Inflammatory macrophage treated with lipopolysaccharide for 1 hour (primary cell): ENCODE measurements at regions not wholly inside any gene's neighbourhood (a gene's known extent, or its start where the extent isn't known, plus 50 kb on each side); places are given as distances from the start of the nearest gene placed in this dataset.
A peak's percentile ranks its signal among the peaks of the same experiment; 100 is the strongest.

Experiments used
- DNase-seq, 2 donors: peaks; one replicate each; pipeline ENCODE4 v3.0.0-alpha.2; 2020 to 2022

DNA sequence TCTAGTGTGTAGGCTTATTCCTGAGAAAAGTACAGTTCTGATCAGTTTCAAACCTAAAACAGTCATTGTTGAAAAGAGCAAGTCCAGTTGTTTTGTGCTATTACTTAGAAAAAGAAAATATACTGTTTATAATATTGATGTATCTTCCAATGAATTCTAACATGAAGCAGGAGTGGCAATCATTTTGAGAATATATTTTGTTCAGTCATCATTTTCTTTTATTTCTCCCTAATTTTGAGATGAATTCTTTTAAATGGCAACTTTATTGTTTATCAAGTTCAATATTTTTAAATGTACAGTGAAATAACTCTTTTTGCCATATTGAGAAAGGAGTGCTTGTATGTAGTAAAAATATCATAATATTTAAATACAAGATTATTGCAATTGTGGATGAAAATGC, 862.2 kb upstream of the MDGA2 start:
- no peak for DNase-seq

DNA sequence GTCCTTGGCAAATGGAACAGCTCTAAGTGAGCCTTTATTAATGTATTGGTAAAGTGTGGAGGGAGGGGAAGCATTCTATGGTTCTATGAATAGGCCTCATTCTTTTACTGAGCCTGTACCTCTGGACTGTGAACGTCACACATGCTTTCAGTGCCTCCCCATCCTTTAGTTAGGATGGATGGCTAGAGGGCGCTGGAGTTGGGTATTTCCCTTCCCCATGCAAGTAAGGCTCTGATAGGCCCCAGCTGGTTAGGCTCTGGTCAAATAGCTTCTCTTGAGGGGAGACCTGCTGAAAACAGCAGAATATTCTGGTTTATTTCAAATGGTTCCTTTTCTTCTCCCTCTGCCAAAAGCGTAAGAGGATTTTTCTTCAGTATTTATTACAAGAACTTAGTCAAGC, 860.9 kb upstream of the MDGA2 start:
- no peak for DNase-seq

DNA sequence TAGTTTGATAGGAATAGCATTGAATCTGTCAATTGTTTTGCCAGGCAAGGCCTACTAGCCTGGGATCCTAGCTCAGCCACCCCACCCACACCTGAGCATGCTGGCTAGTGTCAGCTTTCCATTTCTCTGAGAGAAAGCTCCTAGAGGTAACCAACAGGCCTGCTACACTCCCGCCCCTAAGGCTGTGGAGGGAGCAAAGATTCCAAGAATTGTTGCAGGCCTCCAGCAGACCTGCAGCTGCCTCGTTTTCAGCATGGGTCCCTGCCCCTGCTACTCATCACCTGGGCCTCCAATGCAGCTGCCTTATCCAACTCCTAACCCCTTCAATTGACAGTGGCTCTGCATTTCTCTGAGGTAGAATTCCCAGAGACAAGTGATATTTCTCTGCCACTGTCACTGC, 852.4 kb upstream of the MDGA2 start:
- no peak for DNase-seq

DNA sequence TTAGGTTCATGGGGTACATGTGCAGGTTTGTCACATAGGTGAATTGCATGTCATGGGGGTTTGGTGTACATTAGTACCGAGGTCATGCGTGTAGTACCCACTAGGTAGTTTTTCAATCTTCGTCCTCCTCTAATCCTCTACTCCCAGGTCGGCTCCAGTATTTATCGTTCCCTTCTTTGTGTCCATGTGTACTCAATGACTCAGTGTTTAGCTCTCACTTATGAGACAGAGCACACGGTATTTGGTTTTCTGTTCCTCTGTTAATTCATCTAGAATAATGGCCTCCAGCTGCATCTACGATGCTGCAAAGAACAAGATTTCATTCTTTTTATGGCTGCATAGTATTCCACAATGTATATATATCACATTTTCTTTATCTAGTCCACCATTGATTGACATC, 850.9 kb upstream of the MDGA2 start:
- DNase-seq: no peak

DNA sequence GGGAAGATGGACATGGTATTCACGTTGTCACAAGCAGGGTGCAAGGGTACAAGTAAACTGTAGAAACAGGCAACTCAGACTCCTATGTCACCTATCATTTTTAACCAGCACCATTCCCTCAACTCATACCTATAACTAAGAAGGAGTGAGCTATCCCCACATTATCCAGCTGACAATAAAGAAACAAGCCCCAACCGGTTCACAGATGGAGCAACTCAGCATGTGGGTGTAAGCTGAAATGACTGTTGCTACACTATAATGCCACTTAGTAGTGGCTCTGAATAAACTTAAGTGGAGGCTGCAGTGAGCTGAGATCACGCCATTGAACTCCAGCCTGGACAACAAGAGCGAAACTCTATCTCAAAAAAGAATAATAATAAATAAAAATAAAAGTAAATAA, 829.5 kb upstream of the MDGA2 start:
- no peak for DNase-seq

DNA sequence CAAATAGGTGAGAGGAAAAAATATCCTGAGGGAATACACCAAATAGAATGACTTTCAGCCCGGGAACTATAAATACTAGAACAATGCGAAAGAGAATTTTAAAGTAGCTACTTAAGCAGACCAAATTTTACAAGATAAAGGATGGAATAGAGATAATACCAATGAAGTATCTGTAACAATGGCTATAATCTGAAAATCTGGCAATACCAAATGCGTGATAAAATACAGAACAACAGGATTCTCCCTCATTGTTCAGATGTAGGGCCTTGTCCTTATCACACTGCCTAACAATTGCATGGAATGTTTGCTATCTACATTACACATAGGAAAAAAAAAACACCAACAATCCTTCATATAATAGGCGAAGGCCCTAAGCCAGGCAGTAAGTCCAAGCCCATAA, 815.4 kb upstream of the MDGA2 start:
- no peak for DNase-seq

DNA sequence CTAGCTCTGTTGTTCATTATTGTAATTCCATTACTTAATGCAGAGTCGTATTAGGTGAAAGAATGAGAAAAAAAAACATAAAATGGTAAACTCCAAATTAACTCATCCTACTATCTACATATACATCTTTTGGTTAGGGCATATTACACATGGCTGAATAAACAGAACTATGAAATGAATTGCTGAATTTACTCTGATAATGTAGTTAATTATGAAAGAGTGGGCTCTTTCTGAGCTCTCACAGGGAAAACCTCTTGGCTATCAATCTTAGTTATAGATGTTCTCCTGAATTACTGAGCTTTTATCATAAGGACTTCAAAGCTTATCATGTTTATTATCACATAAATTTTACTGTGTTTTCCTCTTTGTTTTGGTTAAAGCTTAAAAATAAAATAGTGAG, 798.5 kb upstream of the MDGA2 start:
- DNase-seq: no peak

DNA sequence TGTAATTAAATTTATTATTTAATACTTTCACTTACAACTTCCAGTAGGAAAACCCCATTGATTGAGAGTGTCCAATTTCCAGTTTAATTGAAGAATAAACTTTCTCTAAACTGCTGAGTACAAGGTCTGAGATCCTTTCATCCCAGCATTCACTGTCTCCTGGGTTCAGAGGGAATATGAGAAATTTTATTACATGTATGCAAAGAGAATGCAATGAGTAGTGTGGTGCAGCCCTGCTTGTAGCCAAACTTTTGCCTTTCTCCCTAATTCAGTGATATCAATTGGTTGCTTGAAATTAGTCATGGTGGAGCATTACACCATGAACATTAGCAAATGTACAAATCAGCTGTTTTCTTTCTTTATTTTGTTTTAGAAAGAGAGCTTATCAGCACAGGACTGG, 780.6 kb upstream of the MDGA2 start:
- no peak for DNase-seq

DNA sequence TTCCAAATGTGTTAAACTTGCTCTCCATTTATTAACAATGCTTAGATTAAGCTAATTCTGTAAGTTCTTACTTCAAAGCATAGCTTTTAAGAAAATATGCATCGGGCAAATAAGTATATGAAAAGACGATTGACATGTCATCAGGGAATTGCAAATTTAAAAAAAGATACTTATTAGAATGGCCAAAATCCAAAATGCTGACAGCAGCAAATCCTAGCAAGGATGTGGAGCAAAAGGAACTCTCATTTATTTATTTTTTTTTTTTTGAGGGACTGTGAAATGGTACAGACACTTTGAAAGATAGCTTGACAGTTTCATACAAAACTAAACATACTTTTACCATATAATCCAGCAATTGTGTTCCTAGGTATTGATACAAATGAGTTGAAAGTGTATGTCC, 779.5 kb upstream of the MDGA2 start:
- DNase-seq: no peak

DNA sequence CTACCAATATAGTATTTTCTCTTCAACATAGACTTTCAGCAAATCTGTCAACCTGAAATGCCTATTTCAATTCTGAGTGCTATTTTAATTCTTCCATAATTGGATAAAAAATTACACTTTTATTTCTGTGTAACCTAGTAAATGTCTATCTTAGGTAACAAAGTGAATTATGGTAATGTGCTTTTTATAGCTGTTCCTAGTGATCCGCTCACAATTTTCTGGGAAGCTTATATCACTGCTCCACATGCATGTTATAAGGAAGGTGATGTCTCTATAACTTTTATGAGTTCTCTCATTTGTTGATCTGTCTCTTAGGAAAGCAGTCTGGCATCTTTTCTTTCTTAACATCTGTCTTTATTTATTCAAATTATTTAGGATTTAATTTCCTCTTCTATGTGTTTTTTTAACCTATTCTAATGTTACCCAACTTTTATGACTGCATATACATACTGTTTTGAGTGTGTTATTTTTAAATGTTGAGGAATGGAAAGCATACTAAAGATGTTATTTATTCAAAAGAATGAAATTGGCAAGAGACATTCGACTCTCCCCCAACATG, 777.1 kb upstream of the MDGA2 start:
- no peak for DNase-seq

DNA sequence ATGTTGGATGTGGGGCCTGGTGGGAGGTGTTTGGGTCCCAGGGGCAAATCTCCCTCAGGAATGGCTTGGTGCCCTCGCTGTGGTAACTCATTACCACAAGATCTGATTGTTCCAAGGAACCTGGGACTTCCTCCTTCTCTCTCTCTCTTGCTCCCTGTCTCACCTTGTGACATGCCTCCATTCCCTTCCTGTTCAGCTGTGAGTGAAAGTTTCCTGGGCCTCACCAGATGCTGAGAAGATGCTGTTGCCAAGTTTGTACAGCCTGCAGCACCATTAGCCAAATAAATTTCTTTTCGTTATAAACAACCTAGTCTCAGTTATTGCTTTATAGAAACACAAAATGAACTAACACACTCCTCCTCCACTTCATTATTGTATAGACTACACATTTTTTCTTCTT, 759.8 kb upstream of the MDGA2 start:
- no peak for DNase-seq

DNA sequence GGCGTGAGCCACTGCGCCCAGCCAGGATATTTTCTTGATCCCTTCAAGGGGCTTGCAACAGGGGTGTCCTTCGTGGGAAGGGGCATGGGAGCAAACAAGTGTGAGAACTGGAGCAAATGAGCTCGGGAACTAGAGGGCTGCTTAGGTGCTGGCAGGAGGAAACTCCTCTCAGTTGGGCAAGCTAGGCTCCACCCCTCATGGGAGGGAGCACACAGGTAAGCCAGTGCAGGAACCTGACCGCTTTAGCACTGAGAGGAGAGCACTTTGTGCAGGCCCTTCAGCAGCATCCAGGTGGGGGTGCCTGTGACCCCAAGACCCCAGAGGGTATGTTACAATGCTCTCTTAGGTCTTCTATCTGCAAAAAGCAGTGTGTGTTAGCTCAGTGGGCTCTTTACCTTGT, 755.4 kb upstream of the MDGA2 start:
- no peak for DNase-seq

DNA sequence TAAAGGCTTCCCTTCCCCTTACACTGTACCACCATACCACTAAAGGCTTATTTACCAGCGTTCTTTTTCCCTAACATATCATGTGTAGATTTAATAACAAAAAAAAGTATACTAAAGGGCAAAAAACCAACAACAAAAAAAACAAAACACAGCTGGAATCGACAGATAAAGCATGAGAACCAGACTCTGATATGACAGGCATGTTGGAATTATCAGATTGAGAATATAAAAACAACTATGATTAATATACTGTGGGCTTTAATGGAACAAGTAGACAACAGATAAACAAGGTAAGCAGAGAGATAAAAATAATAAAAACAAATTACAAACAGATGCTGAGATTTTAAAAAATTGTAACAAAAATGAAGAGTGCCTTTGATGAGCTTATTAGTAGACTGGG, 754.1 kb upstream of the MDGA2 start:
- no peak for DNase-seq

DNA sequence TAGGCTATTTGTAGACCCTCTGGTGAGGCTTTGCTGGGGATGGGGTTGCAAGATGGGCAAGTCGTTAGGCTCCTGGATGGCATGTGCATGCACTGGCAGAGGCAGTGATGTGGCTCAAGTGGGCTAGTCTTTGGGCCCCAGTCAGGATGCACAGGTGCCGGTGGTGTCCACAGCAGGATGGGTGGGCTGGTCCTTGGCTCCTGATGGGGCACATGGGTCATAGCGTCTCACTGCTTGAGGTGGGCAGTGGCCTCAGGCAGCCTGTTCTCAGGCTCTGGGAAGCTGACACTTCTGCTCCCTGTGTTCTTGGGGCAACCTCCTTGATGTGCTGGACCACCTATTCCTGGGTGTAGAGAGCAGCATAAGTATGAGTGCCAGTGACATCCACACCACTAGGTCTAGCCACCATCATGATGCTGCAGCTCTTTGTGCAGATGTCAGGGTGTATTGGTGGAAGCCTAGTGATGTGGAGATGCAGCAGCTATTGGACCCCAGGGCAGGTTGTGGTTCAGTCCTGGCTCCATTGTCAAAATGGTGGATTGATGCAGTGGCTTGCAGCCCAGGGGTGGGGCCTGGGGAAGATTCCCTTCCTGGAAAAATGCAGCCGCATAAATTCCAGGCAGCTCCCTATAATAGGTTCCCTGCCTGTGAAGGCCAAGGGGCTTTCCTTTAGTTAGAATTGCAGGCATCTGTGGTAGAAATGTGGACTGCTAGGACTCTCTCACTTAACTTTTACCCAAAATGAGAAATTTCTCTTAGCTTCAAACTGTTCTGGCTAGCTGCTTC, 742.5 kb upstream of the MDGA2 start:
- no peak for DNase-seq

DNA sequence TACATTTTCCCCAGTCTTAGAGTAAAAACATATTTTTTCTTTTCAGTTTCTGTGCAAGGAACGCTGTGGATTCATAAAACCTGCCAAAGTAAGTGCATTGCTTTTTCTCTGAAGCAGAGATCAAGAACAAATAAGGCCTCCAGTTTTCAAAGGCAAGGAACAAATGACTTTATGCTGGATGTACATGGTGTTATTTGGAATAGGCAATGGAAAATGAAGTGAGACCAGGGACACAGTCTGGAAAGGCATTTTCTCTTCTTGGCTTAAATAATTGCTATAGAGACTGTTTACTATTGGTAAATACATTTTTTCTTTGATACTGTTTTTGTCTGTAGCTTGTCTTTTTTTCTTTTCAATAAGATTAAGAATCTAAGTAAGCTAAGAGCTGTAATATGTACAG, 725.9 kb upstream of the MDGA2 start:
- DNase-seq: no peak

DNA sequence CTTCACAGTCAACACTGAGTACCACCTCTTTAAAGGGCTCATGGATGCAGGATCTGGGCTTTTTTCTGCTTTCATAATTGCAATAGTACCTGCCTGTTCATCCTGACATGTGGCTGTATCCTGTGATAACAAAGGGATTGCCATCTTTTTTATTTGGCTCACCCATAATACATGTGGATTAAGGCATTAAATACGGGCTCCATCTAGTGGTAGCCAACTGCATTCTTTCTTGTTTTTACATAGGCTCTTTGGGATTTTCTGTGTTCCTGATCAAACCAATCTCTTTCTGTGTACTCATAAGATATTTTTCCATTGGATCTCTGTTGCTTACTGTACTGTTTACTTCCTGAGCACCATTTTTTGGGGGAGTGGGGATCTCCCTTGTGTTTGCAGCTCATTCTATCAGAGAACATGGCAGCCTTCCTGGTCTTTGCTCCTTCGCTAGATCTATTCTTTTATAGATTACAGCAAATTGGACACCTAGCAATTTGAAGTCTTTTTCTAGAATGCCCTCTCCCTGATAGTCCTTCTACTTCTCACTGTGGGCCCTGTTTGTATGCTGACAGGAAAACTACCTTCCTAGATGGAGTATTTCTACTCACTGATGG, 723.4 kb upstream of the MDGA2 start:
- peak; percentile 4 to 29 for DNase-seq

DNA sequence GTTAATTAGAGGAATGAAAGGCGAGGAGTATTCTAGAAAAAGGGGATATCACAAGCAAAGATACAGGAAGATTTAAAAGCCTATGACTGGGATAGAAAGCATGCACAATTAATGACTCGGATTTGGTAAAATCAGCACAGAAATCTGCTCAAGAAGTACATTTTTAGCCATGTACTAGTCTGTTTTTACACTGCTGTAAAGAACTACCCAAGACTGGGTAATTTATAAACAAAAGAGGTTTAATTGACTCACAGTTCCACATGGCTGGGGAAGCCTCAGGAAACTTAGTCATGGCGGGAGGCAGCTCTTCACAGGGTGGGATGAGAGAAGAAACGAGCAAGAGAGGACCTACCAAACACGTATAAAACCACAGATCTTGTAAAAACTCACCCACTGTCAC, 716.3 kb upstream of the MDGA2 start:
- no peak for DNase-seq

DNA sequence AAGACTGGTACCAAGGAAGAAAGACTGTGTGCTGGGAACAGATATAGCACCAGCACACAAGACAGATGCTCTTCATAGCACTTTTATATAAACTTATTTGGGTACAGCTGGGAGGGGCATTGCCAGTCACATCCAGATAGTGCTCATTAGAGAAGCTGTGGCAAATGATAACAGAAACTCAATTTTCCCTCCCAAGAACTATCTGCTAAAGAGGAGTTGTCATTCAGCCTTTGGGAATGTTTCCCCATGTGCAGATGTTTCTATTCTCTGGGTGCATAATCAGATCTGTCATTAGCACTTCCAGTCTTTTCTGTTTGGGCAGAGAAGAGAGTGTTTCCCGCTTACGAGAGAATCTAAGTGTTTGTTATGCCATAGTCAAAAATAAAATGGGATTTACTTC, 714.9 kb upstream of the MDGA2 start:
- DNase-seq: no peak

DNA sequence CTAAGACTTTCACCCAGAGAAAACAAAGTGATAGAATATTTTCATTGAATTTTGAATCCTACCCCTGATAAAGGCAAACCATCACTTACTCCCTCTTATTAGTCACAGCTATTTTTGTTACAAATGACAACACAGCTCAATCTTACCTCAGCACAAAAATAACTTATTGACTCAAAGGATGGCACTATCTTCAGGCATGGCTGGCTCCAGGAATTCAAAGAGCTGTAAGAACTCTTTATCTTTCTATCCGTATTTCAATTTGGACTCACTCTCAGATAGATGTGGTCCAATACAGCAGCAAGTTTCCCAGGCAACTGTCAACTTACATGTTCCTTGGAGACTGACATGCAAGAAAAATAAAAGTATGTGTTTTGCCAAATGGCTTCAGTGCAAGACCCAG, 709.4 kb upstream of the MDGA2 start:
- DNase-seq: no peak

DNA sequence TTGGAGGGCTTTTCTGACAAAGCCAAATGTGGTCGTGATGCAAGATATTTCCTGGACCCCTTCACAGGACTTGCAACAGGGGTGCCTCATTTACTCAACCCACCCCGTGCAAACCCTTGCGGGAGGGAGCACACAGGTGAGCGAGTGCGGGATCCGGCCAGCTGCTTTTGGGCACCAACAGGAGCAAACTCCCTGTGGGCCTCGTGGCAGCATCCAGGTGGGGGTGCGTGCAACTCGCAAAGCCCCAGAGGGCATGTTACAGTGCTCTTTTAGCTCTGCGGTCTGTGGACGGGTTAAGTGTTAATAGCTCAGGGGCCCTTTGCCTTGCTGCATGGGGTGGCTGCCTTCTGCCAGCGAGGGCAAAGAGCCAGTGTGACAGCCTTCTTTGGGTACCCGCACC, 707.6 kb upstream of the MDGA2 start:
- no peak for DNase-seq

DNA sequence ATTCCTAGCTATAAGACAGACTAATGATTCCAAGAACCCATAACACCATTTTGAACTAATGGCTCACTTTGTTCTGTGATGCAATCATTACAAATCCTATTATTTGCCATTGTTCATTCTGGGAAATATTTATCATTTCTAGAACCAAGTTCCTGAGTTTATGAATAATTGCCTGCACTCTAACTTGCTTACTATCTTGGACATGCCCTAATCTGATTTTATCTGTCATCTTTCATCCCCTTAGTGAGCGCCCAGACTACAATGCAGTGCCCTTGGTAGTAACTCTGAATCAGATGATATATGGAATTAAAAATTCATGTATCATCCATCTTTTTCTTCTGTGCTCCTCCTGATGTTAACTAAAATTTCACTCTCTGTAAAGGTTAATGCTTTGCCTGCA, 703.1 kb upstream of the MDGA2 start:
- DNase-seq: no peak

DNA sequence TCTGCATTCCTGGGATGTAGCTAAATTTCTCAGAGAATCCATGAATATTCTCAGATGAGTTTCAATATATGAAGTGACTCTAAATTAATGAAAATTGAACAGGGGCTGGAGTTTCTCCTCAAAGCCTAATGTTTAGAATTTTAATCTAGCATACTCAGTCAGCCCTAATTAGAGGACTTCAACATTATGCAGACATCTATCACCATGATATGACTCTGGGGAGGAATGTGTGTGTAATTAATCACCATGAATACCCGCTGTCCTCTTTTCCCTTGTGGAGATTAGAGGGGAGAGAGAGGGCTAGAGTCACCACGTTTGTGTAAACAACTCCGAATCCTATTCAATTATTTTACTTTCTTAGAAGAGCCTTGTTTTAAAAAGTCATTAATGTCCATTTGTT, 698.6 kb upstream of the MDGA2 start:
- no peak for DNase-seq

DNA sequence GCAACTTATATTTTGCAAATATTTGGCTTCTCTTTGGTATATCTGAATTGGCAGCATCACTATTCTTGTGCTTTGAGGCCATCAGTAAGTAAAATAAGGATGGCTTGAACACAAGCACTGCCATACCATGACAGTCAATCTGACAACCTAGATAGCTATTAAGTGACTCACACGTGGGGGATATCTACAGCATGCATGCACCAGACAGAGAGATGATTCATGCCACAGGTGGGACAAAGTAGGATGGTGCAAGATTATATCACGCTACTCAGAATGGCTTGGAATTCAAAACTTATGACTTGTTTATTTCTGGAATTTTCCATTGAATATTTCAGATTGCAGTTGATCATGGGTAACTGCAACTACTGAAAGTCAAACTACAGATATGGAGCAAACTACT, 675.6 kb upstream of the MDGA2 start:
- no peak for DNase-seq

DNA sequence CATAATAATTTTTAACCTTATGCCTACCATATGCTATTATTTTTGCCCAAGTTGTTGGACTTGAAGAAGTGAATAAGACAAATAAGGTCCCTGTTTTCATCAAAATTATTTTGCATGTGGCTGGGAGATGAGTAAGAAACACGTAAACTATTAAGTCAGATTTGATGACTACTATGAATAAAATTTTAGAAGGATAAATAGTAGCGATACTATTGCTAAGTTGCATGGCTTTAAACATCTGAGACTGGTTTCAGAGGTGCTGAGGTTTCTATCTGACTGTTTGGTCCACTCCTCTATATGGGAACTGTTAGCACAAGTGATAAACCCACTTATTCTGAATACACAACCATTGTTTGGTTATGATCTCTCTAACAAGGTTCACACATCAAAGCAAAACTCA, 674.3 kb upstream of the MDGA2 start:
- no peak for DNase-seq

DNA sequence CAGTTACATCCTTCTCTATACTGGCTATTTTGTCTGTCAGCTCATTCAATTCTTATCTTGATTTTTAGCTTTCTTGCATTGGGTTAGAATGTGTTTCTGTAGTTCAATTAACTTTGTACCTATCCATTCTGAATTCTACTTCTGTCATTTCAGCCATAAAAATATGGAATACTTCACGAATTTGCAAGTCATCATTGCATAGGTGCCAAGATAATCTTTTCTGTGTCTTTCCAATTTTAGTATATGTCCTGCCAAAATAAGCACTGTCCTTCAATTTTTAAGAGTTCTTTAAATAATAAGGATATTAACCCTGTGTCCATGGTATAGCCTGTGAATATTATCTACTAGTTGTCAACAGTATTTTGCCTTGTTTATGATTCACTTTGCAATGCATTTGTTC, 665.7 kb upstream of the MDGA2 start:
- DNase-seq: no peak
